ENCODE measurements at regions not wholly inside any gene's neighbourhood (a gene's known extent, or its start where the extent isn't known, plus 50 kb on each side); places are given as distances from the start of the nearest gene placed in this dataset.

- H4K20me1 ChIP-seq (ENCODE audit: control insufficient read depth, extremely low read depth, insufficient read depth, low read length): peaks cover 1% of the 10 kb centered on the region
- TF ChIP-seq CTCF (conservative IDR thresholded peaks at IDR 0.05 in 1 of 2, IDR thresholded peaks at IDR 0.05 in 1 of 2; ENCODE audit: low read depth in 1 of 2, low read length in 2 of 2): no peak
- H2AFZ ChIP-seq (ENCODE audit: low read length): no peak overlapping the region
Measured at GRCh38 chr2:134134827-134135226, 119.0 kb upstream of the MGAT5 start.

GRCh38 chr2:134135793-134136192, 118.1 kb upstream of the MGAT5 start:
- H3K79me2 ChIP-seq (ENCODE audit: control insufficient read depth, insufficient read depth, low read length): peaks cover 74% of the 10 kb centered on the region
- TF ChIP-seq EZH2 (IDR thresholded peaks at IDR 0.05; ENCODE audit: low read length, missing control alignments) (no peak), CTCF (conservative IDR thresholded peaks at IDR 0.05 in 1 of 2, IDR thresholded peaks at IDR 0.05 in 1 of 2; ENCODE audit: low read depth in 1 of 2, low read length in 2 of 2) (no peak)
- no peak for DNase-seq (ENCODE audit: low read depth in 2 of 2)
- H3K27ac ChIP-seq (ENCODE audit: insufficient read depth, low read length): no peak overlapping the region
- H3K4me2 ChIP-seq (ENCODE audit: extremely low read depth, insufficient read depth, low read length): no peak overlapping the region
- no peak overlapping the region for H3K4me3 ChIP-seq (replicated peaks in 1 of 4; ENCODE audit: control extremely low read depth in 1 of 4, insufficient read depth in 1 of 4, low read depth in 3 of 4, low read length in 4 of 4)
- H3K9ac ChIP-seq (ENCODE audit: insufficient read depth, low read length): no peak overlapping the region
- peaks cover 1% of the 10 kb centered on the region for H4K20me1 ChIP-seq (ENCODE audit: control insufficient read depth, extremely low read depth, insufficient read depth, low read length)
- peaks cover 3% of the 10 kb centered on the region for H3K36me3 ChIP-seq (ENCODE audit: control insufficient read depth, insufficient read depth, low read length)
- no peaks in the 10 kb centered on the region for H3K9me3 ChIP-seq (ENCODE audit: control insufficient read depth, insufficient read depth, low read depth, low read length)
- H3K4me1 ChIP-seq (ENCODE audit: control insufficient read depth, extremely low read depth, insufficient read depth, low read length): peaks cover 26% of the 10 kb centered on the region
- no peak overlapping the region for H2AFZ ChIP-seq (ENCODE audit: low read length)
- H3K27me3 ChIP-seq (ENCODE audit: control insufficient read depth, insufficient read depth, low read length): no peaks in the 10 kb centered on the region

More at GRCh38 chr2:134134827-134135226, 119.0 kb upstream of the MGAT5 start:
- H3K9me3 ChIP-seq (ENCODE audit: control insufficient read depth, insufficient read depth, low read depth, low read length): no peaks in the 10 kb centered on the region
- no peak for DNase-seq (ENCODE audit: low read depth in 2 of 2)
- H3K9ac ChIP-seq (ENCODE audit: insufficient read depth, low read length): no peak overlapping the region
- H3K79me2 ChIP-seq (ENCODE audit: control insufficient read depth, insufficient read depth, low read length): peaks cover 68% of the 10 kb centered on the region
- peaks cover 24% of the 10 kb centered on the region for H3K4me1 ChIP-seq (ENCODE audit: control insufficient read depth, extremely low read depth, insufficient read depth, low read length)
- H3K4me3 ChIP-seq (replicated peaks in 1 of 4; ENCODE audit: control extremely low read depth in 1 of 4, insufficient read depth in 1 of 4, low read depth in 3 of 4, low read length in 4 of 4): no peak overlapping the region
- H3K4me2 ChIP-seq (ENCODE audit: extremely low read depth, insufficient read depth, low read length): no peak overlapping the region
- no peak overlapping the region for H3K27ac ChIP-seq (ENCODE audit: insufficient read depth, low read length)
- no peaks in the 10 kb centered on the region for H3K36me3 ChIP-seq (ENCODE audit: control insufficient read depth, insufficient read depth, low read length)
- no peaks in the 10 kb centered on the region for H3K27me3 ChIP-seq (ENCODE audit: control insufficient read depth, insufficient read depth, low read length)

GRCh38 chr2:134136731-134137130, 117.1 kb upstream of the MGAT5 start:
- Histone ChIP-seq H3K36me3 (ENCODE audit: control insufficient read depth, insufficient read depth, low read length) (peaks cover 3% of the 10 kb centered on the region), H2AFZ (ENCODE audit: low read length) (no peak overlapping the region), H3K9me3 (ENCODE audit: control insufficient read depth, insufficient read depth, low read depth, low read length) (no peaks in the 10 kb centered on the region), H3K27ac (ENCODE audit: insufficient read depth, low read length) (peak overlapping the region; percentile 33), H3K27me3 (ENCODE audit: control insufficient read depth, insufficient read depth, low read length) (no peaks in the 10 kb centered on the region), H3K4me1 (ENCODE audit: control insufficient read depth, extremely low read depth, insufficient read depth, low read length) (peaks cover 25% of the 10 kb centered on the region), H3K4me2 (ENCODE audit: extremely low read depth, insufficient read depth, low read length) (peak overlapping the region; percentile 75), H3K79me2 (ENCODE audit: control insufficient read depth, insufficient read depth, low read length) (peaks cover 76% of the 10 kb centered on the region), H3K9ac (ENCODE audit: insufficient read depth, low read length) (no peak overlapping the region), H3K4me3 (replicated peaks in 1 of 4; ENCODE audit: control extremely low read depth in 1 of 4, insufficient read depth in 1 of 4, low read depth in 3 of 4, low read length in 4 of 4) (peak overlapping the region in 2 of 4 experiments; percentile 3 to 34), H4K20me1 (ENCODE audit: control insufficient read depth, extremely low read depth, insufficient read depth, low read length) (peaks cover 3% of the 10 kb centered on the region)
- TF ChIP-seq CTCF (conservative IDR thresholded peaks at IDR 0.05 in 1 of 2, IDR thresholded peaks at IDR 0.05 in 1 of 2; ENCODE audit: low read depth in 1 of 2, low read length in 2 of 2): no peak
- no peak for TF ChIP-seq EZH2 (IDR thresholded peaks at IDR 0.05; ENCODE audit: low read length, missing control alignments)
- DNase-seq (ENCODE audit: low read depth in 2 of 2): no peak
